CD4-positive, alpha-beta T cell treated with Interleukin-21 for 1 hour (primary cell): ENCODE measurements at regions not wholly inside any gene's neighbourhood (a gene's known extent, or its start where the extent isn't known, plus 50 kb on each side); places are given as distances from the start of the nearest gene placed in this dataset.
"Not testable (repeated sequence)": the region's sequence is repeated elsewhere in the genome, so short reads cannot be mapped to it uniquely, and the experiment has no call there.

Experiments
- DNase-seq: peaks from one replicate; pipeline ENCODE4 v3.0.0-alpha.2; 2020

DNA sequence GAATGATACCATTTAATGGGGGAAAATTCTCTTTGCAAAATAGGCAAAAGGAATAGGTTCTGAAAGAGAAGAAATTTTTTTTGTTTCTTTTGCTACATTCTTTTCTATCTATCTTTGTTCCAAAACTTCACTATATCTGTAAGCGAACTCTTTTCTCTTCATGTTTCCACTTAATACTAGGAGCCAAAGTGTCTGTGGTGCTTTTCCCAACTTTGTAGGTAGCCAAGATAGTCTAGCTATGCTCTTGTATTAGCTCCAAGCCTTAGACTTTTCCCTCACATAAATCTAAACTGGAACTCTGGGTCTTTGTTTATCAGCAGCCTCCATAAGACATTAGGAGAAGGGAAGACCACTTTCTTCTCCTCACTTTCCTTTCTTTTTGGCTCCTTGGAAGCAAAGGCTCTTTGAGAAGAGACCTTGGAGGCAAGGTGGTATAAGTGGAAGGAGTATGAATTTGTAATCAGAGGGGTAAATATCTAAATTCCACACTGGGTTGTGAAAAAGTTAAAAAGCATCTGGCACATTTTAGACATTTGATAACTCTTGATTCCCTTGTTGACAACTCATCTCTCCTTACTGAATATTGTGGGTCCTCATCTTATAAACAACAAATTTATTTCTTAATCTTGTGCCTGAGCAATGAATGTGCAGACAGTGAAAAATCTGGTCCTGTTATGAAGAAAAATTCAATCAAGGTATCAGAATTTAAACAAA is 130.0 kb downstream of the EHF start:
- no peak for DNase-seq

DNA sequence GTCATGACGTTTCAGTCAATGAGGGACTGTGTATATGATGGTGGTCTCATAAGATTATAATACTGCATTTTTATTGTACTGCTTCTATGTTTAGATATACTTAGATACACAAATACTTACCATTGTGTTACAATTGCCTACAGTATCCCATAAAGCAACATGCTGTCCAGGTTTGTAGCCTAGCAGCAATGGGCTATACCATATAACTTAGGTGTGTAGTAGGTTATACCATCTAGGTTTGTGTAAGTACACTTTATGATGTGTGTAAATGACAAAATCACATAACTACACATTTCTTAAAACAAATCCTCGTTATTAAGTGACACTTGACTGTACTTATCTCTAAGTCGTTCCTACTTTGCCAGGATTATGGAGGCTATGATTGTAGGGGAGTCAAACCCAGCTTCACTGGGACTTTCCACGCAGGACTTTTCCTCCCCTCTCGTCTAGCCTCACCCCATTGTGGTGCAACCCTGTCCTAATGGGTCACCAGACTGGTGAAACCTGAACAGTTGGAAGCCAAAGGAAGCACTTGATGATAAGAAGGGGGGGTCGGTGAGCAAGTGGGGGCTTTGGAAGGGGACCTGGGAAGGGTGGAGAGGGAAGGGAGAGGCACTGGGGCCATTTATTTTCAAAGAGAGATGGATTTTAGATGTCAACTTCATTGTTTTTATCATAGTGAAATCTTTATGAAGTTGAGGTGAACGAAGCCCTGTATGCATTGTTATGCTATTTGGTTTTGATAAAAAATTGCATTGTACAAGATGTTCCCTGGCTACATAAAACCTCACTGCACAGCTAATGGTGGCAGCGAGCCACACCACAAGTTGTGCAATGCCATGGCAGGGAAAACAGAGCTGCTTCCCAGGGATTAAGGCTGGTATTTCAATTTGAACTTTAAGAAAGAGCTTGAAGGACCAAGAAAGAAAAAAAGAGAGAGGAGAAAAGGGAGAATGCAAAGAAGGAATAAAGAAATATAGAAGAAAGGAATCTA is 129.1 kb downstream of the EHF start:
- DNase-seq = no peak

DNA sequence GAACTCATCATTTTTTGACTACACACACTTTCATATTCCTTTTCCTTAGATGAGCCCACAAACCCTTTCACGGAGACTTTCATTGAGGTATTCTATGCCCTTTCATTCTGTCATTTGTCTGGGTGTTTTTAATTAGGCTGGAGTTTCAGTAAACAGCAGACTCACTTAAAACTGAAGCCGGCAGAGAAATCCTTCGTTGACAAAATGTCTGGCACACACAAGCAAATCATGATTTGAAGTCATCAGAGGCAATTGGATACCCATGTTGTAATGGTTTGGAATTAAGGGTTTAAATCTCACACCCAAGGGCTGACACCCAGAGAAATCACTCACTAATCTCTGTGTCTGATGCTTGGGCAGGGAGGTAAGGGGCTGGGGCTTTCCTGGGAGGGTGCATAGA is 127.1 kb downstream of the EHF start:
- DNase-seq = no peak

DNA sequence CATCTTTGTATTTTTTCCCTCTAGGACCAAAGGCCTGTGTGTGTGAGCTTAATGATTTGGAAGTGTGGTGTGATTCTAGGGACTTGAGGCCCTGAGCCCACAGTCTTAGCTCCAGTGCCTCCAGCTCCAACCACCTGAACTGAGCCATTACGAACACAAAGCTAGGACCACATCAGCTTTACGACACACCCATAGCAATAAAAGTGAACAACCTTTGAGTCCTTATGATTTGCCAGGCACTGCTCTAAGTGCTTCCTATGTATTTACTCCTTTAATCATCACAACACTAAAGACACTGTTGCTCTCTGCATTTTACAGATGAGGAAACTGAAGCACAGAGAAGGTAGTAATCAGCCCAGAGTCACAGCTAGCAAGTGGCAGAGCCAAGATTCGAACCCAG is 126.4 kb downstream of the EHF start:
- DNase-seq = no peak

DNA sequence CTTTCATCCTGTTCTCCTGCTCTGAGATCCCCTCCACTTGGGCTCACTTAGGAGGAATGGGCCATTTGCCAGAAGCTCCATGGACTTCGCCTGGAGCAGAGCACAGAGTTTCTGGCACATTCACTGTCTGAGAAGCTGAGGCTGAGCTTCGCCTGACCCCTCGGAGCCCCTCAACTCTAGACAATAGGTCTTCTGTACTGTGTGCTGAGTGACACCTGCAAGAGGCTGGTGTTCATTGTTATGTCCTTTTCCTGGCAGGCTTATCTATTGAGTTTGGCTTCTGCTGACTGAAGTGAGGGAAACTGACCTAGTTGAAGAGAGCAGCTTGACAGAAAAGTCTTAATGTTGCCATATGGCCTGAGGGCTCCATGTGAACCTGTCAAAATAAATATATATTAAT is 124.3 kb downstream of the EHF start:
- no peak for DNase-seq

DNA sequence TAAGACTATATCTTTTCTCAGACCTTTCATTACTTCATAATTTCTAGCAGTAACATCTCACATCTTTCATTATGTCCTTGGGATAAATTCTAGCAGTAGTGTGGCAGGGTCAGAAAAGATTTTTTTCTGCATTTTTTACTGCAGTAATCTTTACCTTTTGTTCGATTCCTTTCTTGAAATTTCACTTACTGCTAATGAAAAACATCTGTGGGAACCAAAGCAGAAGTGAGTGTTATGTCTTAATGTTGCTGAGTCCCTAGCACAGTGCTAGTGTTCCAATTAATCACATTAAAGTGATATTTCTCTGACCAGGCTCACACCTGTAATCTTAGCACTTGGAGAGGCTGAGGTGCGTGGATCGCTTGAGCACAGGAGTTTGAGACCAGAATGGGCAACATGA is 123.6 kb downstream of the EHF start:
- DNase-seq = no peak

DNA sequence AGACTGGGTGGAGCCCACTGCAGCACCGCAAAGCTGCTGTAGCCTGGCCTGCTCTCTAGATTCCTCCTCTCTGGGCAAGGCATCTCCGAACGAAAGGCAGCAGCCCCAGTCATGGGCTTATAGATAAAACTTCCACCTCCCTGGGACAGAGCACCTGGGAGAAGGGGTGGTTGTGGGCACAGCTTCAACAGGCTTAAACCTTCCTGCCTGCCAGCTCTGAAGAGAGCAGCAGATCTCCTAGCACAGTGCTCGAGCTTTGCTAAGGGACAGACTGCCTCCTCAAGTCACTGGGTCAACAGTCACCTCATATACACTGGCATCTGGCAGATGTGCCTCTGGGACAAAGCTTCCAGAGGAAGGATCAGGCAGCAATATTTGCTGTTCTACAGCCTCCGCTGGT is 117.3 kb downstream of the EHF start:
- DNase-seq = no peak

DNA sequence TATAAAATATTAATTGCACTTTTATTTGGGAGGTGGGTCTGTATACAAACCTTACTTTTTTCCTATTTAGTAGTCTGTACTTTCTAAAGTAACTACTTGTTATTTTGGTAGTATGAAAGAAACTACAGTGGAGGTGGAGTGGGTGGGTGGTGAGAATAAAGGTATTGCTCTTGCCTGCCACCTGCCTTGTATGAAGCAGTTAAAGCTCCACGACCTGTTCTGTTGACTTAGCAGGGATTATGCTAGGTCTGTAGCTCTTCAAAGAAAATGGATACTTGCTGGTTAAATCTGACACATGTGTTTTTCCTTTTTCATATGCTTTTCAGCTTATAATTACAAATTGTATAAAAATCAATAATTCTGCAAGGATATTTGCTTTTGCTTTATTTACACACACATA is 111.9 kb downstream of the EHF start:
- no peak for DNase-seq

DNA sequence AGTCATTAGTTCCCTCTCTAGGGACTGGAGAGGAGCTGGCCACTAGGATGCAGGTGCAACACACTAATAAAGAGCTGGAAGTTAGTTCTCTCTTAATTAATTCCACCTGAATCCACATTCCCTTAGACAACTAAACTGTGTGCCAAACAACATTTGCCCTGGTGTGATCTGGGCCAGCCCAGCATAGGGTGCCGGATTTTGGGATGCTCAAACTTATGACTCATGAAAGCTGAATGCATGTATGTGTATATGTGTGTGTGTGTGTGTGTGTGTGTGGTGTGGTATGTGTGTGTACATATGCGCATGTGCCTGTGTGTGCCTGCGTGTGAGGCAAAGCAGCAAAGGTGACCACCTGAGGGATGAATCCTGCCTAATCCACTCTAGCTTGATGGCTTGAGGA is 110.7 kb downstream of the EHF start:
- no peak for DNase-seq

DNA sequence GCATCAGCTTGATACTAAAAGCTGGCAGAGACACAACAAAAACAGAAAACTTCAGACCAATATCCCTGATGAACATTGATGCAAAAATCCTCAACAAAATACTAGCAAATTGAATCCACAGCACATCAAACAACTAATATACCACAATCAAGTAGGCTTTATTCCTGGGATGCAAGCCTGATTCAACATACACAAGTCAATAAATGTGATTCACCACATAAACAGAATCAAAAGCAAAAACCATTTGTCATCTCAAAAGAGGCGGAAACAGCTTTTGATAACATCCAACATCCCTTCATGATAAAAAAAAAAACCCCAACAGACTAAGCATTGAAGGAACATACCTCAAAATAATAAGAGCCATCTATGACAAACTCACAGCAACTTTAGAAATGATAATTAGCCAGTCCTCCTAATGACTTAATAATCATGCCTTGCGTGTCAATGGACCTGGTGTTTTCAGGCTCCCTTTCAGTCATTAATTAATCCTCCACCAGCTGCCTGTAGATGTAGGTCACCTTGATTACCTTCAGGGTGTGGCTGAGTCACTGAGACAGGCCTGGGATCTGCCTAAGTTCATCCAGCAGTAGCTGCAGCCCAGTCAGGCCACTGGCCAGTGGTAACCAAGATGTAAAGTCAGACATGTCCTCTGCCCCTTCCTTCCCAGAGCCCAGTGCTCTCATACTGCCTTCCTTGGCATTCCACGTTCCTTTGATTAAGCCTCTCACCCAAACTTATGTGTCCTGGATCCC is 109.8 kb downstream of the EHF start:
- DNase-seq = no peak

DNA sequence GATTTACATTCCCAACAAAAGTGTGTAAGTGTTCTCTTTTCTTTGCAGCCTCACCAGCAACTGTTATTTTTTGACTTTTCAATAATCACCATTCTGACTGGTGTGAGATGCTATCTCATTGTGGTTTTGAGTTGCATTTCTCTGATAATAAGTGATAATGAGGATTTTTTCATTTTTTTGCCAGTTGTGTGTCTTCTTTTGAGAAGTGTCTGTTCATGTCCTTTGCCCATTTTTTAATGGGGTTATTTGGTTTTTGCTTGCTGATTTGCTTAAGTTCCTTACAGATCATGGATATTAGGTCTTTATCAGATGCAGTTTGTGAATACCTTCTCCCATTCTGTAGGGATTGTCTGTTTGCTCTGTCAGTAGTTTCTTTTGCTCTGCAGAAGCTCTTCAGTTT is 107.7 kb downstream of the EHF start:
- DNase-seq = no peak

DNA sequence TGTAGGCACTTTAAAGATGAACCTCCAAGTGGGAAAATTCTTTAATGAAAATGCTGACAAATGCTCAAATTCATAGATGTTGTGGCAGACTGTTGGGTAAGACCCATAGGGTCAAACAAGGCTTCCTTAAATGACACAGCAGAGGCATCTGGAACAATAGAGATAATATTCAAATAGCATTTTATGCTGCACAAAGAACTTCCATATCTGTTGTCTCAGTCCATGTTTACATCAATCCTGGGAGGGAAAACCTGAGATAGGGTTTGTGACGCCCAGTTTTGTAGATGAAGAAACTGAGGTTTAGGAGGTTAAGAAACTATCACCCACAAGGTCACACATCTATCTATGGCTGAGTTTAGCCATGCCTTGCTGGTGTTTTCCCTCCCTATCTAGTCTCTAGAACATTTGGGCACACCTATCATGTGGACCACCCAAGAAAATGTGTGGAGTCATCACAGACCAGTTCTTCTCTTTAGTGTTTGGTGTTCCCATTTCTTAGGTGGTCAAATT is 106.4 kb downstream of the EHF start:
- DNase-seq = peak; percentile 0

DNA sequence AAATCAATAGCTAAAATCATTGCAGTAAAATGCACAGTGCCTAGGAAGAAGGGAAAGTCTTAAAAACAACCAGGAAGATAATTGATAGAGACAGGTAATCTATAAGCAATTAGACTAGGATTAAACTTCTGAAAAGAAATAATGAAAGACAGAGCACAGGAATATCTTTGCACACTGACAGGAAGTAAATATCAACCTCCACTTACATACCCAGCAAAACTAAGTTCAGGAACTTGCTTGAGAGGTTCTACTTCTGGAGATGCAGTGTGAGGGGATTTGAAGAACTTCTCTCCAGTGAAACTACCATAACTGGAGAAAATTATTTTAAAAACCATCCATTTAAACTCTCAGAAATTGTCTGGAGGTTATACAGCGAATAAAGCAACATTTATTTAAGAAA is 104.1 kb downstream of the EHF start:
- DNase-seq = no peak

DNA sequence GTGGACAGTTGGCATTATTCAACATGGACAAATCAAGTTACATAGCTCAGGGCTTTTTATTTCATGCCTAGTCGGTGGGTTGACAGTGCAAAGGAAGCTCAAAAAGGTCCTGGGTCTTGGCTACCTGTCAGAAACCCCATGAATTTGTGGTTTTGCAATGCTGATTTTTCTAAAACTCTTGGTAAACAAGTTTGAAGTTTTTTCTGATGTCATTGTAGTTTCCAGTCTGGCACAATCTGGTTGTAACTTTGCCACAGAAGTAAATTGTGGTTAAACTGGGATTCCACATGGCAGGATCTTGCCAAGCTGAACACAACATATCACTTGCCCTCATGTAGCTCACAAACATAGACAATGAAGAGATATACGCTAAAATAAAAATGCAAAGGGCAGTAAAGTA is 100.8 kb downstream of the EHF start:
- no peak for DNase-seq

DNA sequence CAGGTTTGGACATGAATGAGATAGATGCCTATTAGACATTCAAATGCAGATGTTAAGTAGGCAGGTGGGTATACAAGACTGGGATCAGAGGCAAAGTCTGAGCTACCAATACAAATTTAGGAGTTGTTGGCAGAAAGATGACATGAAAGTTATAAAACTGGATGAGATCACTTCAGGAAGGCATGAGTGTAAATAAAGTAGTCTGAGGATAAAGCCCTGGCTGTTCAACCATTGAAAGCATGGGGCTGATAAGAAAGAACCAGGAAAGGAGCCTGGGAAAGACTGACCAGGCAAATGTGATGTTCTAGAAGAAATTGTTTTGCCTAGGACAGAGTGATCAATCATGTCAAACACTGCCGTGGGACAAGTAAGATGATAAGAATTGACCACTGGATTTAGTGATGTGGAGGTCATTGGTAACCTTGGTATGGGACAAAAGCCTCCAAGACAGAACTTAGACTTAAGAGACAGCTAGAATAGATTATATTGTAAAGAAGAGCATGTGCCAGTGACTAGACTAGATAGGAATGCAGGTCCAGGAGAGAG is 98.5 kb downstream of the EHF start:
- DNase-seq = no peak

DNA sequence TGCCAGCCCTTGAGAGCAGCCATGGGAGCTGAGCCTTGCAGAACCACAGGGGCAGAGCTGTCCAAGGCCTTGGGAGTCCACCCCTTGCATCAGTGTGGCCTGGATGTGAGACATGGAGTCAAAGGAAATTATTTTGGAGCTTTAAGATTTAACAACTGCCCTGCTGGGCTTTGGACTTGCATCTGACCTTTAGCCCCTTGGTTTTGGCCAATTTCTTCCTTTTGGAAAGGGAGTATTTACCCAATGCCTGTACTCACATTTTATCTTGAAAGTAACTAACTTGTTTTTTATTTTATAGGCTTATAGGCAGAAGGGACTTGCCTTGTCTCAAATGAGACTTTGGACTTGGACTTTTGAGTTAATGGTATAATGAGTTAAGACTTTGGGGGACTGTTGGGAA is 92.7 kb downstream of the EHF start:
- not testable (repeated sequence) for DNase-seq
